Esophagus squamous epithelium (tissue), 5 donors: ENCODE measurements at regions not wholly inside any gene's neighbourhood (a gene's known extent, or its start where the extent isn't known, plus 50 kb on each side); places are given as distances from the start of the nearest gene placed in this dataset.

ENCODE experiments used
- DNase-seq: peaks from one replicate; lab custom pipeline; 2025; lab: John Stamatoyannopoulos, UW
- H3K27ac ChIP-seq, 4 donors: fragments of 200-600 bp; sonication (generic); one replicate each; pipeline ENCODE4 v1.5.1; 2016 to 2019; ENCODE audit warnings: mild to moderate bottlenecking in 1 of 4
- H3K27me3 ChIP-seq, 4 donors: fragments of 200-600 bp; sonication (generic); 1 replicate in 3 of 4; 2 replicates in 1 of 4; pipeline versions ENCODE4 v1.5.1 to v1.6.0; 2017 to 2021; ENCODE audit warnings: antibody characterized with exemption in 1 of 4
- H3K36me3 ChIP-seq, 3 donors: fragments of 200-600 bp; sonication (generic); one replicate each; pipeline ENCODE4 v1.5.1; 2016 to 2019
- H3K4me1 ChIP-seq, 3 donors: fragments of 200-600 bp; sonication (generic); one replicate each; pipeline ENCODE4 v1.5.1; 2017 to 2019
- H3K4me3 ChIP-seq, 4 donors: fragments of 200-600 bp; sonication (generic); 1 replicate in 3 of 4; 2 replicates in 1 of 4; pipeline ENCODE4 v1.5.1; 2016 to 2019; ENCODE audit warnings: mild to moderate bottlenecking in 2 of 4, moderate library complexity in 1 of 4
- H3K9me3 ChIP-seq, 3 donors: fragments of 200-600 bp; sonication (generic); one replicate each; pipeline ENCODE4 v1.5.1; 2016 to 2019
- POLR2A ChIP-seq, 4 donors: fragments of 450-650 bp; IDR thresholded peaks; one replicate each; pipeline ENCODE4 v1.6.1; 2017; ENCODE audit warnings: antibody characterized with exemption in 4 of 4, mild to moderate bottlenecking in 4 of 4, moderate library complexity in 3 of 4
- WGBS, 2 donors: methylation state at CpG; one replicate each; pipeline ENCODE4 v1.1.5; 2018; 5-methylcytosine and 5-hydroxymethylcytosine counted together
- intact Hi-C: fragments of 100-400 bp; cut with DNase I; formaldehyde crosslinking; loops from one replicate; pipeline ENCODE4 v1.15.0; 2022
- TF ChIP-seq, protein P1 (sequence below), 6 experiments: fragments of 450-650 bp in 4 of 6; fragments of 200-600 bp in 2 of 6; sonication (generic) in 2 of 6; IDR thresholded peaks; one replicate each; pipeline ENCODE4 v1.5.1; 2016 to 2019; ENCODE audit warnings: antibody characterized with exemption in 6 of 6, mild to moderate bottlenecking in 4 of 6, moderate library complexity in 4 of 6
- donor health status: DM: yes; HTN: yes; CAD: no.

DNA sequence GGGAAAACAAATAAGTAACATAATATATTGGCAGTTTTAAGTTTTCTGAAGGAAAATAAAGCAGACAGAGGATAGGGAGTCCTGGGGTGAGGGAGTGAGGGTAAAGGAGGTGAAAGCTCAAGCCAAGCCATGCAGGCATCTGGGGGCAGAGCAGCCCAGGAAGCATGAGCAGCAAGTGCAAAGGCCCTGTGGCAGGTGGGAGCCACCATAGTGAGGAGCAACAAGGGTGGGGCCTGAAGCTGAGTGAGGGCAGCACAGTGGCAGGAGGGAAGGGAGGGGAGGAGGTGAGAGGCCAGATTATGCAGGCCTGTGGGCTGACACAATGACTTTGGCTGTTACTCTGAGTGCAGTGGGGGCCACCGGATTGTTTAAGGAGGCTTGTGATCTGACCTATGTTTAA, 138.8 kb upstream of the TNR start:
- Histone ChIP-seq H3K9me3 (no peaks in the 10 kb centered on the region), H3K4me1 (no peaks in the 10 kb centered on the region), H3K36me3 (no peaks in the 10 kb centered on the region), H3K27ac (no peak overlapping the region), H3K27me3 (no peaks in the 10 kb centered on the region), H3K4me3 (no peak overlapping the region)
- TF ChIP-seq POLR2A (IDR thresholded peaks at IDR 0.05), result no peak
- TF ChIP-seq, protein P1, sequence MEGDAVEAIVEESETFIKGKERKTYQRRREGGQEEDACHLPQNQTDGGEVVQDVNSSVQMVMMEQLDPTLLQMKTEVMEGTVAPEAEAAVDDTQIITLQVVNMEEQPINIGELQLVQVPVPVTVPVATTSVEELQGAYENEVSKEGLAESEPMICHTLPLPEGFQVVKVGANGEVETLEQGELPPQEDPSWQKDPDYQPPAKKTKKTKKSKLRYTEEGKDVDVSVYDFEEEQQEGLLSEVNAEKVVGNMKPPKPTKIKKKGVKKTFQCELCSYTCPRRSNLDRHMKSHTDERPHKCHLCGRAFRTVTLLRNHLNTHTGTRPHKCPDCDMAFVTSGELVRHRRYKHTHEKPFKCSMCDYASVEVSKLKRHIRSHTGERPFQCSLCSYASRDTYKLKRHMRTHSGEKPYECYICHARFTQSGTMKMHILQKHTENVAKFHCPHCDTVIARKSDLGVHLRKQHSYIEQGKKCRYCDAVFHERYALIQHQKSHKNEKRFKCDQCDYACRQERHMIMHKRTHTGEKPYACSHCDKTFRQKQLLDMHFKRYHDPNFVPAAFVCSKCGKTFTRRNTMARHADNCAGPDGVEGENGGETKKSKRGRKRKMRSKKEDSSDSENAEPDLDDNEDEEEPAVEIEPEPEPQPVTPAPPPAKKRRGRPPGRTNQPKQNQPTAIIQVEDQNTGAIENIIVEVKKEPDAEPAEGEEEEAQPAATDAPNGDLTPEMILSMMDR (IDR thresholded peaks at IDR 0.05), result no peak
- DNase-seq, result no peak
- WGBS, 2 donors, result 85 to 93% methylated on average over 1 of the region's 1 CpG
- intact Hi-C loops, result no loop called here

DNA sequence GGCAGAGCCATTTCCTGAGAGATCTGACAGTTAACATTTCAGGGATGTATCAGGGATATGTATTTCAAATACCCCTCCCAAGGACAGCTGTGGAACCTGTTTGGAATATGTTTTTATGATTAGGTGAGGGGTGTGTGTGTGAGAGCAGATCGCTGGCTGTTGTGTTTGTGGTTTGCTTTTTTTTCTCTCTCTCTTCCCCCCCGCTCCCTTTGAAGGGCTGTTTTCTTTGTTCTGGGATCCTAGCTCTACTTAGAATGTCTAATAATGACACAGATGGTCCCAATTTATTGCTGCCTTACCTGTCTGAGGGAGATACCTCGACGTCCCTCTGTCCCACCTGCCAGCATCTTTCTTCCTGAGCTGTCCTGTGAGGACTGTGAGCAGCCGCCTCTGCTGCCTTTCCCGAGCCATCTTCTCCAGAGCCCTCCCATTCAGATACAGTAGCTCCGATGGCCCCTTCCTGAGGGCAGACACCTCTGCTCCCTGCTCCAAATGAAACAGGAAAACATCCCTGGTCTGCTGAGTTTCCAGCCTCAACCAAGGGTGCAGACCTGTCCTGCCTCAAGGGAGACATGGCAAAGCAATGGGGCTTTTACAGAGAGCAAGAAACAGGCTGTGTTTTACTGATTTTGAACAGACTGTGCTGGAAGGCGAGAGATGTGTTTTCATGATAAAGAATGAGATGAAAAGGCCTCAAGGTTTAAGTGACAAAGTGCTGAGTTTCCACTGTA, 138.0 kb upstream of the TNR start:
- intact Hi-C loops, result no loop called here
- Histone ChIP-seq H3K27me3 (no peaks in the 10 kb centered on the region), H3K4me1 (no peaks in the 10 kb centered on the region), H3K36me3 (no peaks in the 10 kb centered on the region), H3K9me3 (no peaks in the 10 kb centered on the region), H3K4me3 (no peak overlapping the region), H3K27ac (no peak overlapping the region)
- 42 to 59% methylated on average over 4 to 7 of the region's 8 CpGs for WGBS, 2 donors
- no peak for DNase-seq
- no peak for TF ChIP-seq POLR2A (IDR thresholded peaks at IDR 0.05)
- TF ChIP-seq, protein P1 (IDR thresholded peaks at IDR 0.05), result no peak

DNA sequence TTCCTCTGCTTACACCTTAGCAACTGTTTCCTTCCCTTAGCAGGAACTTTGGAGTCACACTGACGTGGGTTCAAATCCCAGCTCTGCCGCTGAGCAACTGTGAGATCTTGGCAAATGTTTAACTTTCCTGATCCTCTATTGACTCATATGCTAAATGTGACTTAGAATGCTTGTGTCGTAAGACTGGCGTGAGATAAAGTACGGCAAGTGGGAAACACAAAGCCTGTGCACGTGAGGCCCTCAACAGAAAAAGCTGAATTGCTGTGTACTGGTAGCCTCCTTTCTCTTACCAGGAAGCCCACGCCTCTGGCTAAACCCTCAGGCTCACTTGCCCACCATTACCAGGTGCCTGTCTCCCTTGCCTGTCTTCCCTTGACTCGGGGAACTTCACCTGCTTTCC, 135.4 kb upstream of the TNR start:
- no peak overlapping the region for H3K27ac ChIP-seq
- no peaks in the 10 kb centered on the region for H3K36me3 ChIP-seq
- WGBS, 2 donors, result 73 to 75% methylated on average over 8 of the region's 8 CpGs
- H3K27me3 ChIP-seq, result no peaks in the 10 kb centered on the region
- TF ChIP-seq, protein P1 (IDR thresholded peaks at IDR 0.05), result no peak
- no peak for TF ChIP-seq POLR2A (IDR thresholded peaks at IDR 0.05)
- intact Hi-C loops, result no loop called here
- no peak overlapping the region for H3K4me3 ChIP-seq
- no peak for DNase-seq
- no peaks in the 10 kb centered on the region for H3K4me1 ChIP-seq
- no peaks in the 10 kb centered on the region for H3K9me3 ChIP-seq

DNA sequence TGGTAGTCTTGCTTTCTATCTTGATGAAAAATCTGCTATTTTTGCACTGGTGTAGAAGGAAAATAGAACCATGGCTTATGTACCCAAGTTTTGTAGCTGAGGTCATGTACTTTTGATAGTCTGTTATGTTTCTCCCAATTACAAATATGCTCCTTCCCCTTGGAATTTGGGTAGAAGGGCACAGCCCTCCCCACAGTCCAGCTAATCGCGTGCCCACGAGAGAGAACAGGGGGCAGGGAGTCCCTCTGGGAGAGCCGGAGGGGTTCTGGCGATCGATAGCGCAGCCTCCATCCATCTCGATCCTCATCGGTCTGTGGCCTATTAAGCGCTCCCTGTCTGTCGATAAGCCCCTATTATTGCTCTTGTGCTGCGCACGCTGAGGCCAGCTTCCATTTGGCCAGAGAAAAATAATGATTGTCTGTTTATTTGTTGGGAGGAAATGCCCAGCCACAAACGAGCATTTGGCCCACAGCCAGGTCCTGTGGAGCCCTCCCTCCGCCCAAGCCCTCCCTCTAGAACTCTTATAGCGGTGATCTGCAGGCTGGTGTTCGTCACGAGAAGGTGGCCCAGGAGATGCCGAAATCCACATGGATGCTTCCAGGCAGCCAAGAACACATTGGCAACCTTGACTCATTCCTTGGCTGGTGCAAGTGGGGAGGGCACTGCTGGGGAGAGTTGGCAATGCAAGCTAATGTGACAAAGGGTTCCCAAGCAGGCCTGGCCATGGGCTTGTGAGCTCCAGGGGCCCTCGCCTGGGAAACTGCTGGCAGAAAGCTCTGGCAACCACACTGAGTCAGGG, 134.7 kb upstream of the TNR start:
- intact Hi-C loops, result no loop called here

DNA sequence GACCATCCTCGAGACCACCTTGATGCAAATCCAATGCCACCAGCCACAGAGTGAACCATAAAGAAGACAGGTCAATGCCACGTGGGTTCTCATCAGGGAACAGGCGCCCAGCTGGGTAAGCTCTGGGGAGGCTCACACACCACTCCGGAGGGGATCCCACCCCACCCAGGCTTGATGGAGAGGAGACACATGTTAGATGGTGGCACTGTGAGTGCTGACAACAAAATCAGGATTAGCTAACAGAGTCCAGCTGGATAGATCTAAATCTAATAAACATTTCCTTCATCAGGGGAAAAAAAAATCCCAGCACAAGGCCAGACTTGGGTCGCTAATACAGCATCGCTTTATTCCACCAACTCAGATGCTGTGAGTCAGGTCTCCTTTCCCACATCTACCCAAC, 132.2 kb upstream of the TNR start:
- no peak for DNase-seq
- Histone ChIP-seq H3K4me3 (no peak overlapping the region), H3K36me3 (no peaks in the 10 kb centered on the region), H3K27ac (no peak overlapping the region), H3K9me3 (no peaks in the 10 kb centered on the region), H3K4me1 (no peaks in the 10 kb centered on the region), H3K27me3 (no peaks in the 10 kb centered on the region)
- WGBS, 2 donors, result 74 to 86% methylated on average over 3 to 5 of the region's 6 CpGs
- TF ChIP-seq, protein P1 (IDR thresholded peaks at IDR 0.05), result no peak
- TF ChIP-seq POLR2A (IDR thresholded peaks at IDR 0.05), result no peak
- intact Hi-C loops, result no loop called here

More for the DNA sequence above, 134.7 kb upstream of the TNR start:
- no peaks in the 10 kb centered on the region for H3K27me3 ChIP-seq
- WGBS, 2 donors, result 80 to 87% methylated on average over 9 to 17 of the region's 20 CpGs
- H3K9me3 ChIP-seq, result no peaks in the 10 kb centered on the region
- no peak overlapping the region for H3K4me3 ChIP-seq
- no peaks in the 10 kb centered on the region for H3K4me1 ChIP-seq
- no peaks in the 10 kb centered on the region for H3K36me3 ChIP-seq
- no peak overlapping the region for H3K27ac ChIP-seq
- DNase-seq, result no peak
- TF ChIP-seq POLR2A (IDR thresholded peaks at IDR 0.05), result no peak
